Hippocampal formation (tissue), 2 donors: ENCODE measurements at regions not wholly inside any gene's neighbourhood (a gene's known extent, or its start where the extent isn't known, plus 50 kb on each side); places are given as distances from the start of the nearest gene placed in this dataset.
"Not testable (repeated sequence)": the region's sequence is repeated elsewhere in the genome, so short reads cannot be mapped to it uniquely, and the experiment has no call there.

Experiments used
- DNase-seq, 2 donors: peaks; one replicate each; lab custom pipeline; 2025; lab: John Stamatoyannopoulos, UW

- DNase-seq, result no peak
Measured at GRCh38 chr5:169531631-169532030, 51.9 kb upstream of the SPDL1 start.

GRCh38 chr5:169527863-169528262 is 55.7 kb upstream of the SPDL1 start:
- DNase-seq, result no peak

- no peak for DNase-seq
Measured at GRCh38 chr5:169527066-169527465, 56.5 kb upstream of the SPDL1 start.

- no peak for DNase-seq
Measured at GRCh38 chr5:169522851-169523250, 60.7 kb upstream of the SPDL1 start.

- no peak for DNase-seq
Measured at GRCh38 chr5:169521366-169521983, 62.1 kb upstream of the SPDL1 start.

- no peak for DNase-seq
Measured at GRCh38 chr5:169519358-169519757, 64.2 kb upstream of the SPDL1 start.

GRCh38 chr5:169518779-169519178 is 64.8 kb upstream of the SPDL1 start:
- not testable (repeated sequence) for DNase-seq

GRCh38 chr5:169512385-169512784 is 71.2 kb upstream of the SPDL1 start:
- no peak for DNase-seq

GRCh38 chr5:169511708-169512107 is 71.9 kb upstream of the SPDL1 start:
- no peak for DNase-seq

GRCh38 chr5:169507051-169507450 is 76.5 kb upstream of the SPDL1 start:
- DNase-seq, result no peak

GRCh38 chr5:169503886-169504285 is 79.7 kb upstream of the SPDL1 start:
- DNase-seq, result no peak

- DNase-seq, result no peak
Measured at GRCh38 chr5:169499990-169500505, 83.5 kb upstream of the SPDL1 start.

GRCh38 chr5:169496878-169497277 is 86.7 kb upstream of the SPDL1 start:
- no peak for DNase-seq

GRCh38 chr5:169494941-169495548 is 88.5 kb upstream of the SPDL1 start:
- DNase-seq, result no peak

GRCh38 chr5:169494383-169494935 is 89.1 kb upstream of the SPDL1 start:
- no peak for DNase-seq

GRCh38 chr5:169474226-169474625 is 109.3 kb upstream of the SPDL1 start:
- DNase-seq, result no peak

- no peak for DNase-seq
Measured at GRCh38 chr5:169472544-169472943, 111.0 kb upstream of the SPDL1 start.

- peak in 1 of 2 donors; percentile 18 for DNase-seq
Measured at GRCh38 chr5:169471021-169471420, 112.6 kb upstream of the SPDL1 start.

GRCh38 chr5:169467041-169467771 is 116.4 kb upstream of the SPDL1 start:
- DNase-seq, result no peak

- DNase-seq, result no peak
Measured at GRCh38 chr5:169460896-169461295, 122.7 kb upstream of the SPDL1 start.

- DNase-seq, result no peak
Measured at GRCh38 chr5:169460123-169460522, 123.5 kb upstream of the SPDL1 start.

GRCh38 chr5:169458221-169458620 is 125.4 kb upstream of the SPDL1 start:
- no peak for DNase-seq

GRCh38 chr5:169450464-169450863 is 133.1 kb upstream of the SPDL1 start:
- DNase-seq, result no peak
